HT-29 (cell line): ENCODE measurements at regions not wholly inside any gene's neighbourhood (a gene's known extent, or its start where the extent isn't known, plus 50 kb on each side); places are given as distances from the start of the nearest gene placed in this dataset.

Experiments
- DNase-seq: peaks from one replicate; pipeline ENCODE4 v3.0.0-alpha.2; 2015; ENCODE audit warnings: low spot score

DNA sequence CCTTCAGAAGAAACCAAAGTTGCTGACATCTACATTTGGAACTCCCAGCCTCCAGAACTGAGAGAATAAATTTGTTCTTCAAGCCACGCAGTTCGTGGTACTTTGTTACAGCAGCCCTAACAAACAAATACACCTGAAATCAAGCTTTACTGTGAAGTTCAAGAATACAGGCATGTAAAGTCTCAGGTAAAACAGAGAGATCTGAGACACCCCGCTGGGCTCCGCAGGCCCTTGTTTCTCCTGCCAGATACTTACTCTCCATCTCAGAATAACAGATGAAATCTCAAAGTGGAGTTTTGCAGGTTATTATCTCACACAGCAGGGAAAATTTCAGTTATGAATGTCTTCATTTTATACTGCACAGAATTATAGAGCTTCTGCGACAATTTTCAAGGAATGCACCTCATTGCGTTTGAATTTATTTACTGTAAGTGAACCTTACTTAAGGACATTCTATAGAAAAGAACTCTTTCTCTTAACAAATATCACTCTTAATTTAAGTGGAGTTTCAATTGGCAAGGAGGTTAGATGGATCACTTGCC lies 492.4 kb upstream of the LRATD1 start:
- DNase-seq = no peak

DNA sequence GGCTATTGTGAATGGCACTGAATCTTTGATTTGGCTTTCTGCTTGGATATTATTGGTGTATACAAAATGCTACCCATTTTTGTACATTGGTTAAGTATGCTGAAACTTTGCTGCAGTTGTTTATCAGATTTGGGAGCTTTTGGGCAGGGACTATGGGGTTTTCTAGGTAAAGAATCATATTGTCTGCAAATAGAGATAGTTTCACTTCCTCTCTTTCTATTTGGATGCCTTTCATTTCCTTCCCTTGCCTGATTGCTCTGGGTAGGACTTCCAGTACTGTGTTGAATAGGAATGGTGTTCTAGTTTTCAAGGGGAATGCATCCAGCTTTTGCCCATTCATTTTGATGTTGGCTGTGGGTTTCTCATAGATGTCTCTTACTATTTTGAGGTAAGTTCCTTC lies 489.1 kb upstream of the LRATD1 start:
- no peak for DNase-seq

DNA sequence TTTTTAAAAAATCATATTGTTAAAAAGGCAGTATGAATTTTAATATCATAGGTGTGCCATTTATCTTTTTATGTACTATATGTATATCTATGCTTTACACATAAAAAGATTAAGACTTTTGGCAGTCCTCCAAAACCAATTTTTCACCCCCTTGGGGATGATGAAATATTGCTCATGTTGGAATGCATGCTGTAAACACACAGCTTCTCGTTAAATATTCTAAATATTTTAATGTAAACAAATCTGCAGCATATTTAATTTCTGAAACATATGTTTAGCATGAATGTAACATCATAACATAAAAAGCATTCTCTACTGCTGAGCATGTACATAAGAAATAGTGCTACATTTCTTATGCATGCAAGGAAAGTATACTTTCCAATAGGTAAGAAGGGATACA lies 484.3 kb upstream of the LRATD1 start:
- DNase-seq = no peak

DNA sequence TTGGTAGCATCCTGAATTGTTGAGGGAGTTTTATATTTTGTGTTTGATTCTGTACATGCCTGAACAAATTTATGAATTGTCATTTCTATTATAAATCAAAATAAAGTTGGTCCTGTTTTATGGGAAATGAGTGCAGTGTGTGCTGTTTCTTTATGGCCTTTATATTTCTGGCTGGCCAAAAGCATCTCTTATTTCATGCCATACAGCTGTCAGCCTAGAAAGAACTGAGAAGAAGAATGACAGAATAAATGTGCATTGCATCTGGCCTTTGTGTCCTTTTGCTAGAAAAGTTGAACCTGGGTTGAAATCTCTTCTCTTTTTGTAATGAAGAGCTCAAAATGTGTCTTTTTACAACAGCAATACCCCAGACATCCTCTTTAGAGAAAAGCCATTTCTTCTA lies 474.7 kb upstream of the LRATD1 start:
- no peak for DNase-seq

DNA sequence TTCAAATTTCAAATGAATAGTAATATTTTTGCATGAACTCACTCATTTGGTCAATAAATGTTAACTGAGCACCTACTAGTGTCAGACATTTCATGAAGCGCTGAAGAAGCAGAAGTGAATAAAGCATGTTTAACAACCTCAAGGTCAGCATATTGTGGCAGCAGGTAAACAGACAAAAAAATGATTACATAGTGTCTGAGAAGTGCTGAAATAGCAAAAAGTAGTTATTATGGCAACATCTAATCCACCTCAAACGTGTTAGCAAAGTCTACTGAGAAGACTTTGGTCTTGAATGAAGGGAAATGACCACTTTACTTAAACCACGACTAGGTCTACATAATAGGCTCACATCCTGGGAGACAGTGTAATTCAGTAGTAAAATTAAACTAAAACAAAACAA lies 452.2 kb upstream of the LRATD1 start:
- no peak for DNase-seq

DNA sequence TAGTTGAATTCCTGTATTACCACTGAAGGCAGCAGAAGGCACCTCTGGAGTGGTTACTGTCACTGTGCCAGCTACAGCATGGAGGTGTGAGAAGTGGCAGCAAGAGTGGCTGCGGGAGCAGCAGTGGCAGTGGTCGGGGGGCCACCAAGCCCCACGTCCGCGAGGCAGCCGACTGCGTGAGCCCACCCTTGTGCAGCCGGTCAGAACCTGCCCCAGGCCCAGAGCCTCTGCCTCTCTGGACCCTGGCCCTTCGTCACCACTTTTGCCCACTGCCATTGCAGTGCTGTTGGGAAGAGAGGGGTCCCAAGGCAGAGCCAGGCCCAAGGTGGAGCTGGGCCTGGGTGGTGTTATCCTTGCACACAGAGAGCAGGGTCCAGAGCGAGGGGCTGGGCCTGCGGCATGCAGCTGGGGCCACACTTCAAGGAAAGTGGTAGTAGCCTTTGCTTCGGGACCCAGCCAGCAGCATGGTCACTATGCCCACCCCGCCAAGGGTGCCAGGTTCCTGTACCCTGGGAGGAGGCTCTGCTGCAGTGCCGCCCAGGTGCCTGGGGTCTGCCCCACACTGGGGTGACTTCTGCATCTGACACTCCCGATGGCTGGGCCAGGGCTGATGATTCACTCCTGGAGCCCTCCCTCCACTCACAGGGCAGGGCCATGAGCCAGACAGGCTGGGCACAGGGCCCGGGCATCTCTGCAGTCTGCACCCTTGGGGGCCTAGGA lies 450.1 kb upstream of the LRATD1 start:
- no peak for DNase-seq

DNA sequence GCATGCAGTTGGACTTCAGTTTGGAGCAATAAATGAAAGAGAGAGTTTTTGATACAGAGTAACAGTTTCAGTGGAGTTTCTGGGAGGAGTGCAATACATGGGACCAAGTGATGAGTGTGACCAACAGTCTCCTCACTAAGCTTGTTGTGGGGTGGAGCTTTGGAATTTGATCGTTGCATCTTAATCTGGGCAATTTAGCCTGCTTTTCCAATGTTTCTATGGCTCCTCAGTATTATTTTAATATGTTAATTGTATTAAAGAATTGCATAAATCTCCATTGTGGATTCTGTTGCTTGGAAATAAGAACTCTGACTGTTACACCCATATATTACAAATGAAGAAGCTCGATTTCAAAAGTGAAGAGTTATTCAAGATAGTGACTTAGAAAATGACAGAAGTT lies 446.6 kb upstream of the LRATD1 start:
- DNase-seq = no peak

DNA sequence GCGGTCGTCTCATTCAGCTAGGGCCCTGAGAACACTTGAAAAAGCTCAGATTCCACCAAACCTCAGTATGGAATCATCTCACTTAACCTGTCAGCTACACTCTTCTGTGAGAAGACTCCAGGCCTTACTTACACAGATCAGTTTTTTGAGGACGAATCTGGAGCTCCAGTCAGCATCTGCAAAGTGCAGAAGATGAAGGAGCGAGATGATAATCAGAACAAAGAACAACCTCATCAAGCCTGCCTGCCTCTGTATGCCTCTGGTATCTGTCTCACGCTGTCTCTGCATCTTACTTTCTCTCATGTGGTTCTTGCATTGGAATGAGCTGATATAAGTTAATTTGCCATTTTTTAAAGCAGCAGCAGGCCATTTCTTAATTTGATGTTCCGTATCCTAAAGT lies 444.1 kb upstream of the LRATD1 start:
- DNase-seq = no peak

DNA sequence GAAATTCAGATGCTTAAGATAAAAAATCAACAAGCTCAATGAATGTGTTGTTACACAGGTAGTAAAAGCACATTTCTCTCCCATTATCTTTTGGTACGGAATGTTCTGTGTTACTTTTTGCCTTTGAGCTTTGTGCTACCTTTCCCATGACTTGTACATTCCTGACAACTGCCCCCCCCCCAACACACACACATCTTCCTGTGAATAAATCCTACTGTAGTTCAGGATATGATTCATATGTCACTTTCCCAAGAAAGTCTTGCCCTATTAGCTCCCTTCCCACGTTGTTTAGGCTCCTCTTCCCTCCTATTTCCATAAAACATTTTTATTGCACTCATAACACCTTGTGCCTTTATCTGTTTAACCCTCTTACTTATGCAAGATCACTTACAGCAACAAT lies 442.6 kb upstream of the LRATD1 start:
- no peak for DNase-seq

DNA sequence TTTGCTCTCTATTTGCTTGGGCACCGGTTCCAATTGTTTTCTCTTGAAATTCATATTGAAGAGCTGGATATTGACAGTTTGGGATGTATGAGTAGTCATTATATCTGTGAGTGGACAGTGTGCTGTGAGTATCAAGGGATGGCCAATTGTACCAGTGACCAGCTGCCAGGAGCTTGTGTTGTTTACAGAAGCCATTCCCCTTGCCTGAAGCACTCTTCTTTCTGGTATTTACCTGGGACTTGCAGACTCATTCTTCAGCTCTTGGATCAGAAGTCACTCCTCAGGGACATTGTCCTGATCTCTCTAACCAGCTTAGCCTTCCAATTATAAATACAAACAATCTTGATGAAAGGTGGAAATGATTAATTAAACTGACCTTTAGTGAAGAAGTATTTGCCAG lies 438.3 kb upstream of the LRATD1 start:
- no peak for DNase-seq

DNA sequence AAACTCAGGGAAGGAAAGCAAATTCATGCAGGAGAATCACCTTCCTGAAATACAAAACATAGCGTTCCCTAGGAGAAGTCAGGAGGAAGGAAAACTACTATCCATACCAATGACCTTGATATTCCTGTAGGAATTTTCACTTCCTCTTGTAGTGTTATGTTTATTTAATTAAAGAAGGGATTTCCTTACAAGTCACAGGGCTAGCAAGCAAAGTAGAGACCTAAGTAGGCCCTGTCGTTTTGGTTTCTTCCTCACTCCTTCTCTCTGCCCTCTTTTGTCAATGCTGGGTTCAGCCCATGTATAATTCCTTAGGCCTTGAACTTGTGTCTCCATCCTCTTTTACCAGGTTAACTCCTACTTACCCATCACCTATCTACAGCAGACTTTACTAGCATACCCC lies 435.2 kb upstream of the LRATD1 start:
- DNase-seq = no peak

DNA sequence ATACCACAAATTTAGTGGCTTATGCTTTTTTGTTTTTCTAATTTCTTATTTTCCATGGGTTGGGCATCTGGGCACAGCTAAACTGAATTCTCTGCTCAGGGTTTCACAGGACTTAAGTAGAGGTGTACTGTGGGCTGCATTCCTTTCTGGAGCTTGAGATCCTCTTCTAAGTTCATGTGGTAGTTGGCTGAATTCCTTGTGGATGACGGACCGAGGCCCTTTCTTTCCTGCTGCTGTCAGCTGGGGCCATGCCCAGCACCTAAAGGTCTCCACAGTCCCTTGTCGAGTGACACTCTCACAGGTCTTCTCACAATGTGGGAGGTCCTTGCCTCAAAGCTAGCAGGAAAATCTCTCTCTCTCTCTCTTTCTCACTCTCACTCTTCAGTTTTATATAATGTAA lies 433.5 kb upstream of the LRATD1 start:
- DNase-seq = no peak

DNA sequence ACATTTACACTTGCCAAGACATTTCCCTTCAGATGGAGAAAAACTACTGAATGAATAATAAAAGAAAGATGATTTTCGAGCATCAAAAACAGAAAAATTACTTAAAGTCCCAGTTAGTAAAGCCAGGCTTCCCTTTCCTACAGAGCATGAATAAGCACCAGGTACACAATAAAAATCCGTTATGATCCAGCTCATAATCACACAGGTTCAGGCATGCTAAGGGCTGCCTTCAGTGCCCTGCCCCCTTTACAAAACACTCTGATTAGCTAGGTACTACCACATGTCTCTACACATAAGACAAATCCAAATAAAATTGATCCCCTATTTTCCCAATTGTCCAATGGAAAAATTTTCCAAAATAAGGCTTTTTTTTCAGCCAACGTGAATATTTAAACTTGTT lies 413.2 kb upstream of the LRATD1 start:
- no peak for DNase-seq

DNA sequence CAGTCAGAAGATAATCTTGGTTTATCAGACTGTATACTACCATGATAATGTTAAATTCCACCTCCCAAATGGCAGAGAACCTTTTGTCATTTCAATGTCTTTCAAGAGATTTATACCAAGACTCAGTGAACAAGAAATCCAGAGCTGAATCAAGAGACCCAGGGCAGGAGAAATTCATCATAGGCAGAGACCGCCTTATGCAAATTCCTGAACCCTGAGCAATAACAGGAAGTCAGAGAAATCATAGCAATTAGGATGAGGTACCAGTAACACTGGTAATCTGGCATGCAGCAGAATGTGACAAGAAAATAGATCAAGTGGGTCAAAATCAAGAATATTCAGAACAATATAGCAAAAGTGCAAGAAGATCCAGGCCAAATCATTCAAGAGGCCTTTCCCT lies 412.4 kb upstream of the LRATD1 start:
- no peak for DNase-seq

DNA sequence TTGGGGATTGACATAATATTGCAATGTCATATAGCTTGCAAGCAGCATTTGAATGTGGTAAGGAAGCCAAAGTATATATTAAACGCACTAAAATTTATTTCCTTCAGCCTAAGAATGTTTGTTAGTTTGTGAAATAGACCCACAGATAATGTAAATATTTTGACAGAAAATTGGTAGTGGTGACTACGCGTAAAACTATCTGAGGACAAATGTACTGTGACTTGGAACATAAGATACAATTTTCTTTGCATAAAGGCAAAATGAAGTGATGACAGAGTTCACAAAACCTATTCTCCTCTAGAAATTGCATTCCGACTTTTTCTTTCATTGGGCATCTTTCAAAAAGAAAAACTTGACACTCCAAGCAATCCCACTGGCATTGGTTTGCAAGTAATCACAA lies 411.1 kb upstream of the LRATD1 start:
- no peak for DNase-seq

DNA sequence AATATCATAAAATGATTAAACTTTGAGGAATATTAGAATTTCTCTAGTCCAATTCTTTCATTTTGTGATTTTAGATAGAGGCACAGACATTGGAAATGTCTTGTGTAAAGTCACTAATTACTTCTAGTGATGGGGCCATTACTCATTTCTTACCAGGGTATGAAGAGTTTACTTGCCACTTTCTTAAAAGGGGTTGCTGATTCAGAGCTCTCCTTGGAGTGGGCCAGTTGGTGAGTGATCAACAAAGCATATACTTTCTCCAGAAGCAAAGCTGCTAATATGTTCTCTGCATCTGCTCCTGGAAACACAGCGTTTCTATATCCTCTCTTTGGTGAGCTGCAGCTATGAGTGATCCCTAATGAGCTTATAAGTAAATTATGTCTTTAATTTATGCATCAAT lies 408.9 kb upstream of the LRATD1 start:
- no peak for DNase-seq

DNA sequence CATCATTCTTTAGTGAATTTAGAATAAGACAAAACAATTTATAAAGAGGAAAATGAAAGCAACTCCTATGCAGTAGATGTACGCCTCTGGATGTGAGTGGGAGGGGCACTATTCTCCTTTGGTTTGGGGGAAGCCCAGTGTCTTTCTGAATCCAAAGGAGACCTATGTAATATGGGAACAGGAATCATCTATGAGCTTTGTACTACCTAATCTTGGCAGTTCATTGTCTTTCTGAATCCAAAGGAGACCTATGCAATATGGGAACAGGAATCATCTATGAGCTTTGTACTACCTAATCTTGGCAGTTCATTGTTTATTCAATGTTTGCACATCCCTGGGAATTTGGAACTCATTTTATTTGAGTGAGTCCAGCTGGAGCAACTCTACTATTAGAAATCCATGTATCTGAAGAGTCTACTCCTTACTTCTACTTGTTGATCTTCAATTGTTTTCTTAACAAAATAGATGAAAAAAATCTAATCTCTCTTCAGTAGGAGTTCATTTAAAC lies 401.1 kb upstream of the LRATD1 start:
- no peak for DNase-seq

DNA sequence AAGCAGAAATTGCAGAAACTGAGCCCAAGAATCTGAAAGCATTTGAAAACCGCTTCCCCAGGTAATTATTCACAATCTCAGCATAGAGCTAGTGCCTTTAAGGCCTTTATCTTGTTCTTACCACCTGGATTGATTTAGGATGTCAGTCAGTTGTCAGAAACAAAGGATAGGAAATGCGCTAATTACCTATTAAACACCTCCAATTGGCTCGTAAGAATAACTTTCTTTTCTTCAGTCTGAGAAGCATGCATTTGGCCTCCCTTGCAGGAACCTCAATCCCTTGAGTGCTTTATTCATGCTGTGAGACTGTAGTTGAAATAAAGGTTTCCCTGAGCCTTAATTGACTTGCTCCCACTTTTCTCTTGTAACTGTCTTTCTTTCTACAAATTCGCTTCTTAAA lies 400.3 kb upstream of the LRATD1 start:
- no peak for DNase-seq

DNA sequence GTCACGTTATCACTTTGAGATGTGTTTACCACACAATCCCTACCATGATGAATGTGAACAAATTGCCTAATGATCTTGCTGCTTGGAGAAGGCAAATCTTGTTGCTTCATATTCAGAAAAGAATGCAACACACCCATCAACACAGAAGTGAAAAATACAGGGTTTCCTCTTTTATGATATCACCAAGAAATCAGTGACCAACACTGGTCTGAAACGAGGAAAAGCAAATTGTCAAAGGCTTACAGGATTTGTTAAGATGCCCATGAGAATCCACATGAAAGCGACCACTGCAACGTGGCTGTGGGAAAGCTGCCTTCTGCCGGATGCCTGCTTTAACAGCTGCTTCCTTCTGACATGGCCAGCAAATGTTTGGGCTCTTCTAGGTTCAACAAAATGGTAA lies 397.6 kb upstream of the LRATD1 start:
- DNase-seq = no peak

DNA sequence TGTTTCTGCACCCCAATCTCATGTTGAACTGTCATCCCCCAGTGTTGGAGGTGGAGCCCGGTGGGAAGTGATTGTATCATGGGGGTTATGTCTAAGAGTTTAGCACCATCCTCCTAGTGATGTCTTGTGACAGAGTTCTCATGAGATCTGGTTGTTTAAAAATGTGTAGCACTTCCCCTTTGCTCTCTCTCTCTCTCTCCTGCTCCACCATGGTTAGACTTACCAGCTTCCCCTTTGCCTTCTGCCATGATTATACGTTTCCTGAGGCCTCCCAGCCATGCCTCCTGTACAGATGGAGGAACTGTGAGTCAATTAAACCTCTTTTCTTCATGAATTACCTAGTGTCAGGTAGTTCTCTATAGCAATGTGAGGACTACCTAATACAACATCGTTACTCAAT lies 396.9 kb upstream of the LRATD1 start:
- DNase-seq = no peak

DNA sequence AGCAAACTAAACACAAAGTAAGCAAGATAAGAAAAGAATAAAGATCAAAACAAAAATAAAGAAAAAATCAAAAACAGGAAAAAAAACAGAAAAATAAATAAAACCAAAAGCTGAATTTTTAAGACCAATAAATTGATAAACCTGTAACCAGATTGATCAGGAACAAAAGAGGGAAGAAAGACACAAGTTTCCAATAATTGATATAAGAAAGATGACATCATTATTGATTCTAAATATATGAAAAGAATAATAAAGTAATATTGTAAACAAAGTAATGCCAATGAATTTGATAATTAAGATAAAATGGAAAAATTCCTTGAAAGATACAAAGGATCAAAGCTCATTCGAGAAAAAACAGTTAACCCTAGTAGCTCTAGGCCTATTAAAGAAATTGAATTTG lies 394.6 kb upstream of the LRATD1 start:
- no peak for DNase-seq

DNA sequence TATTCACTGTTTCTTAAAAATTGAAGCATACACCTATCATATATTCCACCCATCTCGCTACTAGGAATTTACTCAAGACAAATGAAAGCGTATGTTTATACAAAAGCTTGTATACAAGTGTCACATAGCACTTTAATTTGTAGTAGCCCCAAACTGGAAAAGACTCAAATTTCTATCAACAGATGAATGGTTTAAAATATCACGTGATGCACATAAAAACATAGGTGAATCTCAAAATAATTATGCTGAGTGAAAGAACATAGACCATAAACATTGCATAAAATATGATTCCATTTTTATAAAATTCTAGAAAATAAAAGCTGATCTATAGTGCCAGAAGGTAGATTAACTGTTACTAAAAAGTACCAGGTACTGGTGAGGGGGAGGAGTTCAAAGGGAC lies 392.9 kb upstream of the LRATD1 start:
- DNase-seq = no peak

DNA sequence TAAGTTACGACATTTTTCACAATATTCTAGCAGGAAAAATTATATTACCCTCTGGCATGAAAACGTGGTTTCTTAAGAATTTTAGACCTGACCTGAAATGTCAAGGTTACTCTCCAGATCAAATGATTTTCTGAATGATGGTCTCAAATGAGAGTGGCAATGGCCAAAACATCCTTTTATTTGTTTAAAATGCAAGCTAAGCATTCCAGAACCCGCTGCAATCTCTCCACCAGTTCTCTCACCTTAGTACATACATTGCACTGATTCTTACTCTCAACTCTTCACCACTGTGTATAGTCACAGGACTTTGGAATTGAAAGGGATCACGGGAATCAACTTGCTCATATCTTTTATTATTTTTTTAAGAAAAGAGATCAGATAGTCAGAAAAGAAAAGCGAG lies 391.6 kb upstream of the LRATD1 start:
- no peak for DNase-seq

DNA sequence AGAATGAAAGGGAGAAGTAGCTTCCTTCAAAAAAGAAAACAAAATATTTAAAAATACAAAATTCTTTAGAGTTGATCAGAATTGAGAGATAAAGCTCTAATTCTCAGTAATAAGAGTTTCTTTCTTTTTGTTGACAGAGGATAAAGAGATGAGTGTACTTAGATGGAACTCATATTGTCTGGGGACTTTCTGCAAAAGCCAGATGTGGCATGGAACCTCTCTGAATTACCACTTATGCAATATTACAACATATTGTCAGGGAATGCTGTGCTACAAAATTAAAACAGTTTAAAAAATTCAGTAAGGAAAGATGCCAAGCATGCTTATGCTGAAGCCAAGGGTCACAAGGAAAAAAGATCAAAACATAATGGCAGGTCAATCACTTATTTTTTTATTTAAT lies 386.6 kb upstream of the LRATD1 start:
- DNase-seq = no peak
